IMR-90 (cell line): ENCODE measurements at regions not wholly inside any gene's neighbourhood (a gene's known extent, or its start where the extent isn't known, plus 50 kb on each side); places are given as distances from the start of the nearest gene placed in this dataset.

ENCODE experiments used
- ATAC-seq: fragments of 200-7000 bp; cut with Tn5 transposase; 2 replicates; pipeline ENCODE4 v1.9.1; 2020; ENCODE audit warnings: low read depth, mild to moderate bottlenecking, moderate library complexity
- BruUV-seq: library from RNA; stranded (reverse); fragments of 400-500 nt; replicated peaks from 2 replicates; lab custom pipeline; 2021; lab: Mats Ljungman, UMichigan
- CTCF ChIA-PET: fragments of 300-600 bp; formaldehyde crosslinking; extraction: SDS; loops from one replicate; lab custom pipeline; 2021; ENCODE audit warnings: antibody characterized with exemption; lab: Yijun Ruan, JAX
- POLR2A ChIA-PET: fragments of 300-600 bp; sonication (Branson Sonifier 250); formaldehyde crosslinking; loops from one replicate; lab custom pipeline; 2022; ENCODE audit warnings: antibody characterized with exemption; ENCODE audit not compliant: unreplicated experiment; lab: Charles Lee
- DNase-seq: peaks from one replicate; pipeline ENCODE4 v3.0.0; 2013
- H2AFZ ChIP-seq: replicated peaks from 2 replicates; pipeline ENCODE3; 2013; ENCODE audit warnings: low read length, mild to moderate bottlenecking; ENCODE audit not compliant: poor library complexity
- H2AK5ac ChIP-seq: 2 replicates; pipeline ENCODE4 v1.6.1; 2013; ENCODE audit warnings: low read depth, low read length, inconsistent platforms
- H2AK9ac ChIP-seq: replicated peaks from 2 replicates; pipeline ENCODE3; 2013; ENCODE audit warnings: mild to moderate bottlenecking, low read depth, low read length, moderate library complexity; ENCODE audit not compliant: poor library complexity
- H2BK120ac ChIP-seq: 2 replicates; pipeline ENCODE4 v1.6.1; 2013; ENCODE audit warnings: low read depth, low read length, inconsistent platforms
- H2BK15ac ChIP-seq: 3 replicates; pipeline ENCODE4 v1.6.1; 2013; ENCODE audit warnings: low read depth, low read length, inconsistent platforms
- H2BK20ac ChIP-seq: 2 replicates; pipeline ENCODE4 v1.6.1; 2013; ENCODE audit warnings: low read depth, mild to moderate bottlenecking, inconsistent platforms, low read length, moderate library complexity
- H2BK5ac ChIP-seq: 2 replicates; pipeline ENCODE4 v1.6.1; 2013; ENCODE audit warnings: mild to moderate bottlenecking, low read depth, low read length, inconsistent platforms; ENCODE audit not compliant: poor library complexity, severe bottlenecking
- H3K14ac ChIP-seq: replicated peaks from 2 replicates; pipeline ENCODE4 v1.6.1; 2013; ENCODE audit warnings: low read depth, low read length, inconsistent platforms
- H3K18ac ChIP-seq: 2 replicates; pipeline ENCODE4 v1.6.1; 2013; ENCODE audit warnings: low read depth, low read length, control low read depth
- H3K23ac ChIP-seq: 2 replicates; pipeline ENCODE4 v1.6.1; 2013; ENCODE audit warnings: low read depth, low read length, inconsistent platforms
- H3K27ac ChIP-seq: 2 replicates; pipeline ENCODE4 v1.5.1; 2013; ENCODE audit warnings: mild to moderate bottlenecking, control low read depth, low read length; ENCODE audit not compliant: insufficient read depth
- H3K27me3 ChIP-seq: 2 replicates; pipeline ENCODE4 v1.6.1; 2013; ENCODE audit warnings: low read length; ENCODE audit not compliant: control insufficient read depth, insufficient read depth
- H3K36me3 ChIP-seq: 2 replicates; pipeline ENCODE4 v1.6.1; 2013; ENCODE audit warnings: low read length, mixed read lengths; ENCODE audit not compliant: control insufficient read depth, insufficient read depth
- H3K4ac ChIP-seq: 2 replicates; pipeline ENCODE4 v1.6.1; 2013; ENCODE audit warnings: low read depth, low read length, inconsistent platforms
- H3K4me1 ChIP-seq: 2 replicates; pipeline ENCODE4 v1.6.1; 2013; ENCODE audit warnings: low read length, mixed read lengths; ENCODE audit not compliant: control insufficient read depth, insufficient read depth
- H3K4me2 ChIP-seq: 2 replicates; pipeline ENCODE4 v1.6.1; 2013; ENCODE audit warnings: low read depth, mild to moderate bottlenecking, control low read depth, low read length, moderate library complexity
- H3K4me3 ChIP-seq: 2 replicates; pipeline ENCODE4 v1.5.1; 2013; ENCODE audit warnings: low read depth, mild to moderate bottlenecking, control low read depth, low read length, moderate library complexity; ENCODE audit not compliant: insufficient read depth
- H3K56ac ChIP-seq: 2 replicates; pipeline ENCODE4 v1.6.1; 2013; ENCODE audit warnings: low read length, inconsistent platforms; ENCODE audit not compliant: insufficient read depth; ENCODE audit errors: extremely low read depth
- H3K79me1 ChIP-seq, 2 experiments: 2 replicates each; pipeline ENCODE4 v1.6.1; 2013; ENCODE audit warnings: low read length in 2 of 2, inconsistent platforms in 1 of 2, low read depth in 1 of 2
- H3K9ac ChIP-seq: 2 replicates; pipeline ENCODE4 v1.6.1; 2013; ENCODE audit warnings: low read depth, low read length, control low read depth
- H3K9me1 ChIP-seq: 2 replicates; pipeline ENCODE4 v1.6.1; 2013; ENCODE audit warnings: low read length, inconsistent platforms; ENCODE audit not compliant: insufficient read depth
- H3K9me3 ChIP-seq: 2 replicates; pipeline ENCODE4 v1.6.1; 2013; ENCODE audit warnings: low read length; ENCODE audit not compliant: control insufficient read depth, insufficient read depth
- H4K20me1 ChIP-seq: 2 replicates; pipeline ENCODE4 v1.6.1; 2013; ENCODE audit warnings: low read length, inconsistent platforms; ENCODE audit not compliant: insufficient read depth
- H4K5ac ChIP-seq: 2 replicates; pipeline ENCODE4 v1.6.1; 2013; ENCODE audit warnings: mild to moderate bottlenecking, low read depth, low read length, control low read depth
- H4K8ac ChIP-seq, 2 experiments: 2 replicates each; pipeline ENCODE4 v1.6.1; 2013; ENCODE audit warnings: low read depth in 2 of 2, low read length in 2 of 2, control low read depth in 1 of 2, inconsistent platforms in 1 of 2
- H4K91ac ChIP-seq: 2 replicates; pipeline ENCODE4 v1.6.1; 2013; ENCODE audit warnings: low read depth, low read length, inconsistent platforms; ENCODE audit not compliant: insufficient read depth
- FOS ChIP-seq: fragments of 150-350 bp; IDR thresholded peaks from 2 replicates; pipeline ENCODE4 v1.6.1; 2016; ENCODE audit warnings: low read depth, low read length
- POLR2A ChIP-seq: IDR thresholded peaks from 2 replicates; pipeline ENCODE4 v1.6.1; 2012; ENCODE audit warnings: mild to moderate bottlenecking, low read depth, low read length
- SMC3 ChIP-seq: fragments of 150-350 bp; IDR thresholded peaks from 2 replicates; pipeline ENCODE4 v1.6.1; 2016; ENCODE audit warnings: low read depth, mild to moderate bottlenecking, antibody characterized with exemption, low read length, moderate library complexity
- WGBS, 2 experiments: methylation state at CpG; one replicate each; pipeline versions ENCODE4 v1.1.5 to v1.1.7; 2013; ENCODE audit warnings: missing lambda C conversion rate in 2 of 2; ENCODE audit not compliant: insufficient read length in 1 of 2; ENCODE audit errors: extremely low coverage in 2 of 2; 5-methylcytosine and 5-hydroxymethylcytosine counted together
- dilution Hi-C: fragments of 300-500 bp; cut with HindIII; formaldehyde crosslinking; loops from one replicate; pipeline ENCODE4 v1.14.3; 2018; ENCODE audit warnings: low sequenced_read_pairs; ENCODE audit not compliant: unreplicated experiment
- in situ Hi-C: fragments of 300-500 bp; cut with MboI; formaldehyde crosslinking; loops from 3 replicates; pipeline ENCODE4 v1.14.3; 2019; ENCODE audit warnings: low sequenced_read_pairs, inconsistent platforms, mixed read lengths
- intact Hi-C: fragments of 100-400 bp; cut with micrococcal nuclease; formaldehyde crosslinking; loops from 2 replicates; pipeline ENCODE4 v1.10.0; 2022

GRCh38 chr9:91100878-91101450, 260.8 kb downstream of the AUH start:
- peak; percentile 35 for DNase-seq
- H3K4me3 ChIP-seq: no peak overlapping the region
- H3K27ac ChIP-seq: peak overlapping the region; percentile 65
- peaks cover 0 to 4% of the 10 kb centered on the region in 2 experiments; a peak in 2 of 4 replicates for H3K79me1 ChIP-seq
- H3K9me3 ChIP-seq: no peaks in the 10 kb centered on the region; the same call in 1 of the 2 replicates
- intact Hi-C loops (loop anchor here (5.0 kb wide), 1 partner anchor 321 kb away; the partner anchor contains the start of gene NFIL3), in situ Hi-C loops (no loop called here), dilution Hi-C loops (no loop called here)
- peaks cover 26% of the 10 kb centered on the region for H3K4me1 ChIP-seq
- H2BK20ac ChIP-seq: peak overlapping the region; percentile 93
- H3K14ac ChIP-seq: peak overlapping the region; percentile 83
- H3K4ac ChIP-seq: peak overlapping the region; percentile 87
- H3K9me1 ChIP-seq: peaks cover 19% of the 10 kb centered on the region
- H3K56ac ChIP-seq: no peak overlapping the region
- peak overlapping the region; percentile 91 for H4K5ac ChIP-seq
- H3K36me3 ChIP-seq: no peaks in the 10 kb centered on the region
- peak overlapping the region; percentile 88 for H3K18ac ChIP-seq
- peak; percentile 43 for ATAC-seq
- peak overlapping the region; percentile 97 for H2AK5ac ChIP-seq
- peak overlapping the region; percentile 87 for H4K91ac ChIP-seq
- peak overlapping the region; percentile 19 to 87; a peak in 3 of 4 replicates for H4K8ac ChIP-seq
- TF ChIP-seq FOS: no peak
- peak; percentile 14; the same call in 1 of the 2 replicates for TF ChIP-seq POLR2A
- no peak for TF ChIP-seq SMC3
- no peaks in the 10 kb centered on the region for H3K27me3 ChIP-seq
- H3K4me2 ChIP-seq: peak overlapping the region; percentile 22; the same call in 1 of the 2 replicates
- no peaks in the 10 kb centered on the region for H4K20me1 ChIP-seq
- H3K23ac ChIP-seq: peak overlapping the region; percentile 21; the same call in 1 of the 2 replicates
- H3K9ac ChIP-seq: peak overlapping the region; percentile 23; the same call in 1 of the 2 replicates
- BruUV-seq: no TSS peak
- no CpG with 5 or more reads among the region's 6 CpGs for WGBS, 2 experiments
- H2BK5ac ChIP-seq: peak overlapping the region; percentile 78
- peak overlapping the region; percentile 68 for H2AFZ ChIP-seq
- CTCF ChIA-PET: interaction anchor here (1.5 kb wide), 1 partner anchor 64 kb away, joined by 4 read pairs; no protein-coding TSS in a partner anchor
- peak overlapping the region; percentile 43 for H2AK9ac ChIP-seq
- POLR2A ChIA-PET: no interaction called here
- H2BK120ac ChIP-seq: peak overlapping the region; percentile 94
- H2BK15ac ChIP-seq: peak overlapping the region; percentile 48; the same call in 2 of the 3 replicates
